Endodermal cell (in vitro differentiated cells): ENCODE measurements at regions not wholly inside any gene's neighbourhood (a gene's known extent, or its start where the extent isn't known, plus 50 kb on each side); places are given as distances from the start of the nearest gene placed in this dataset.

Experiments
- DNase-seq: peaks from one replicate; pipeline ENCODE4 v3.0.0-alpha.2; 2017
- H3K27ac ChIP-seq: 2 replicates; pipeline ENCODE4 v1.5.1; 2013; ENCODE audit warnings: mild to moderate bottlenecking, low read depth, low read length, moderate library complexity
- H3K27me3 ChIP-seq: 2 replicates; pipeline ENCODE4 v1.6.1; 2013; ENCODE audit warnings: mild to moderate bottlenecking, low read length, moderate library complexity; ENCODE audit not compliant: insufficient read depth, control insufficient read depth, poor library complexity, severe bottlenecking
- H3K36me3 ChIP-seq: 2 replicates; pipeline ENCODE4 v1.7.0; 2013; ENCODE audit warnings: mild to moderate bottlenecking, low read length, moderate library complexity; ENCODE audit not compliant: control insufficient read depth, insufficient read depth
- H3K4me1 ChIP-seq: one replicate; pipeline ENCODE4 v1.7.0; 2013; ENCODE audit warnings: low read length; ENCODE audit not compliant: control insufficient read depth, insufficient read depth
- H3K4me3 ChIP-seq: 2 replicates; pipeline ENCODE4 v1.5.1; 2013; ENCODE audit warnings: mild to moderate bottlenecking, low read length, moderate library complexity
- H3K9ac ChIP-seq: 2 replicates; pipeline ENCODE4 v1.6.1; 2013; ENCODE audit warnings: mild to moderate bottlenecking, low read length, moderate library complexity; ENCODE audit not compliant: poor library complexity, severe bottlenecking; ENCODE audit errors: extremely low read depth
- H3K9me3 ChIP-seq: 2 replicates; pipeline ENCODE4 v1.6.1; 2013; ENCODE audit warnings: mild to moderate bottlenecking, low read length, moderate library complexity; ENCODE audit not compliant: control insufficient read depth
- H3K27ac Mint-ChIP-seq: 2 replicates; pipeline ENCODE4 v1.8.0; 2020; ENCODE audit warnings: mixed read lengths
- H3K27me3 Mint-ChIP-seq: 2 replicates; pipeline ENCODE4 v1.8.0; 2021; ENCODE audit warnings: mild to moderate bottlenecking, mixed read lengths; ENCODE audit not compliant: insufficient read depth
- H3K36me3 Mint-ChIP-seq: 2 replicates; pipeline ENCODE4 v1.8.0; 2020; ENCODE audit warnings: low read depth, mixed read lengths
- H3K4me1 Mint-ChIP-seq: 2 replicates; pipeline ENCODE4 v1.8.0; 2020; ENCODE audit warnings: mixed read lengths
- H3K4me3 Mint-ChIP-seq: 2 replicates; pipeline ENCODE4 v1.8.0; 2020; ENCODE audit warnings: mild to moderate bottlenecking, moderate library complexity, mixed read lengths
- H3K9me3 Mint-ChIP-seq: 2 replicates; pipeline ENCODE4 v1.8.0; 2020; ENCODE audit warnings: mild to moderate bottlenecking, mixed read lengths
- WGBS, 2 experiments: methylation state at CpG; one replicate each; pipeline versions ENCODE4 v1.1.5 to v1.1.7; 2013; ENCODE audit warnings: missing lambda C conversion rate in 2 of 2, mixed read lengths in 1 of 2; ENCODE audit not compliant: insufficient coverage in 1 of 2, insufficient read length in 1 of 2; 5-methylcytosine and 5-hydroxymethylcytosine counted together
- TF ChIP-seq, protein P1 (sequence below): fragments of 200-600 bp; sonication (generic); conservative IDR thresholded peaks from 2 replicates; pipeline ENCODE4 v1.5.0; 2021; ENCODE audit warnings: antibody characterized with exemption, mild to moderate bottlenecking

DNA sequence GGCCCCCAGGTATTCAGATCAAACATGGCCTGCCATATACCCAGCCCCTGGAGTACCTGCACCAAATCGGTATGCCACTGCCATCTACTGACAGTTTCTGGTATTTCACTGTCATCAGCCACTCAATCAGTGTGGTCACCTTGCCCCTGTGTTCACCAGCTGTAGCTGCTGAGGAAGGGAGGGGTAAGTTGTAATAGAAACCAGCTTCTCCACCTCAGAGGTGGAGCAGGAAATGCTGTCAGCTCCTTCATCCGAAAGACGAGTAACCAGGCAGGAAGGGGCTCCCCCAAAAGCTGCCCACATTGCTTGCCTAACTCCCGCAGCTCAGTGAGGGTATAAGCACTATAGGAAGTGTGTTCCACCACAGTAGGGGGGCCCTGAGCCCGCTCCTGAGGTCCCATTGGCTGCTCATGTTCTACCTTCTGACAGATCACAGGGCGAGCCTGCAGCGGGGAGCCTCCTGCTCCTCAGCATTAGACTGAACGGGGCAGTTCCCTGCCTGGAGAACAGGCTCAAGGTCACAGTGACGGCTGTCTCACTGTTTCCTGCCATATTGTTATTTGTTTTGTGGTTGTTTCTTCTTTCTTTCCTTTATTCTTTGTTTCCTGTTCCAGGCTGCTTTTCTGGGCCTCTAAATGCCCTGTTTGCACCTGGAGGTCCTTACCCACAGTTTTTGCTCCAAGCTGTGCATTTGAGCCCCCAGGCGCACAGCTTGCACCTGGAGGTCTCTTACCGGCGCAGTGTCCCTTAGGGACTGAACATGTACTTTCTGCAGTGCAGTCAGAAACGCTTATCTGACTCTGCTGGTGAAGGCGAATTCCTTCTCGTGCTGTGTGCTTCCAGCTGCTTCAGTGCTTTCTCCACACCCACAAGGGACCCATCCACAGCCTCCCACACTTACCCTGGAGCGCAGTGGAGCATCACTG, 1638.3 kb downstream of the MRPL39 start:
- 55 to 65% methylated on average over 6 to 16 of the region's 16 CpGs for WGBS, 2 experiments
- Mint-ChIP-seq H3K27me3 (no peaks in the 10 kb centered on the region), H3K4me3 (no peak overlapping the region), H3K36me3 (no peaks in the 10 kb centered on the region), H3K27ac (no peak overlapping the region), H3K4me1 (no peaks in the 10 kb centered on the region), H3K9me3 (peaks cover 76% of the 10 kb centered on the region)
- Histone ChIP-seq H3K4me1 (no peaks in the 10 kb centered on the region), H3K36me3 (no peaks in the 10 kb centered on the region), H3K9me3 (peaks cover 9% of the 10 kb centered on the region), H3K9ac (no peak overlapping the region), H3K4me3 (no peak overlapping the region), H3K27me3 (no peaks in the 10 kb centered on the region), H3K27ac (no peak overlapping the region)
- peak; percentile 88 for DNase-seq
- TF ChIP-seq, protein P1, sequence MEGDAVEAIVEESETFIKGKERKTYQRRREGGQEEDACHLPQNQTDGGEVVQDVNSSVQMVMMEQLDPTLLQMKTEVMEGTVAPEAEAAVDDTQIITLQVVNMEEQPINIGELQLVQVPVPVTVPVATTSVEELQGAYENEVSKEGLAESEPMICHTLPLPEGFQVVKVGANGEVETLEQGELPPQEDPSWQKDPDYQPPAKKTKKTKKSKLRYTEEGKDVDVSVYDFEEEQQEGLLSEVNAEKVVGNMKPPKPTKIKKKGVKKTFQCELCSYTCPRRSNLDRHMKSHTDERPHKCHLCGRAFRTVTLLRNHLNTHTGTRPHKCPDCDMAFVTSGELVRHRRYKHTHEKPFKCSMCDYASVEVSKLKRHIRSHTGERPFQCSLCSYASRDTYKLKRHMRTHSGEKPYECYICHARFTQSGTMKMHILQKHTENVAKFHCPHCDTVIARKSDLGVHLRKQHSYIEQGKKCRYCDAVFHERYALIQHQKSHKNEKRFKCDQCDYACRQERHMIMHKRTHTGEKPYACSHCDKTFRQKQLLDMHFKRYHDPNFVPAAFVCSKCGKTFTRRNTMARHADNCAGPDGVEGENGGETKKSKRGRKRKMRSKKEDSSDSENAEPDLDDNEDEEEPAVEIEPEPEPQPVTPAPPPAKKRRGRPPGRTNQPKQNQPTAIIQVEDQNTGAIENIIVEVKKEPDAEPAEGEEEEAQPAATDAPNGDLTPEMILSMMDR = peak; percentile 77

DNA sequence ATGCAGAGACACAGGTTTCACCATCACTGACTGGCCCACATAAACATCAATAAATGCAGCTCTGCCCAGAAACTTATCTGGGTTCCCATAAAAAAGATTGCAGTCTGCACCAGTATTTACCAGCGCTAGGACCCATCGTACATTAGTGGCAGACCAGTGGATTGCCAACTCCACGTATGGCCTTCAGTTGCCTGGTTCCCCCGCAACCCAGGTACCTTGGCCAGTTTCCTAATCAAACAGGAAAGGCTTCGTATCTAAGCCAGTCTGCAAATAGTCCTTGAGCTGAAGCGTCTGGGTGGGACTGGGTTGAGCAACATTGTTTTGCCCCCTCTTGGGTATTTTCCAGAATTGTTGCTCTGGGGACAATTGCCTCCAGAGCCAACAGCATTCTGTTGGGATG, 1639.3 kb downstream of the MRPL39 start:
- Histone ChIP-seq H3K27me3 (no peaks in the 10 kb centered on the region), H3K4me3 (no peak overlapping the region), H3K36me3 (no peaks in the 10 kb centered on the region), H3K9ac (no peak overlapping the region), H3K9me3 (peaks cover 9% of the 10 kb centered on the region), H3K27ac (no peak overlapping the region), H3K4me1 (no peaks in the 10 kb centered on the region)
- H3K4me3 Mint-ChIP-seq = no peak overlapping the region
- H3K27ac Mint-ChIP-seq = no peak overlapping the region
- TF ChIP-seq, protein P1 = no peak
- 90 to 91% methylated on average over 6 of the region's 6 CpGs for WGBS, 2 experiments
- peaks cover 72% of the 10 kb centered on the region for H3K9me3 Mint-ChIP-seq
- no peaks in the 10 kb centered on the region for H3K36me3 Mint-ChIP-seq
- H3K27me3 Mint-ChIP-seq = no peaks in the 10 kb centered on the region
- no peak for DNase-seq
- no peaks in the 10 kb centered on the region for H3K4me1 Mint-ChIP-seq

DNA sequence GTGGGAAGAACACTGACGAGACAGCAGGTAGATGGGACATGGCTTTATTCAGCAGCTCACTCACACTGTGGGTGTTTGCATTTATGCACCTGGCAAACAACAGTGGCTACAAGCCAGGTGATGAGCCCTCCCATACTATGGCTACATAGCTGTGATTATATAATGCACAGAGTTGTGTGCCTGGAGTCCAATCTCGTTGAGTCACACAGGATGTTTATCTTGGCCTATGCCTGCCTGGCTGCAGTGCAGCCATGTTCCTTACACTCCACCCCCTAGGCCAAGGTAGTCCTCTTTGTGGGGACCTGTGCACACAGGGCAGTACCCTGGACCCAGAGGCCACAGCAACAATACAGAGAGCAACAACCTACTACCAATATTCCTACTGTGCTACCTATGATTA, 1643.8 kb downstream of the MRPL39 start:
- WGBS, 2 experiments = 79 to 100% methylated on average over 2 of the region's 2 CpGs
- Histone ChIP-seq H3K36me3 (no peaks in the 10 kb centered on the region), H3K9me3 (peaks cover 6% of the 10 kb centered on the region), H3K4me1 (no peaks in the 10 kb centered on the region), H3K9ac (no peak overlapping the region), H3K27ac (no peak overlapping the region), H3K27me3 (no peaks in the 10 kb centered on the region), H3K4me3 (no peak overlapping the region)
- H3K36me3 Mint-ChIP-seq = no peaks in the 10 kb centered on the region
- H3K27me3 Mint-ChIP-seq = no peaks in the 10 kb centered on the region
- H3K9me3 Mint-ChIP-seq = peaks cover 51% of the 10 kb centered on the region
- no peak overlapping the region for H3K27ac Mint-ChIP-seq
- no peak overlapping the region for H3K4me3 Mint-ChIP-seq
- TF ChIP-seq, protein P1 = no peak
- H3K4me1 Mint-ChIP-seq = no peaks in the 10 kb centered on the region
- no peak for DNase-seq
